Fibroblast of lung (primary cell): ENCODE measurements at regions not wholly inside any gene's neighbourhood (a gene's known extent, or its start where the extent isn't known, plus 50 kb on each side); places are given as distances from the start of the nearest gene placed in this dataset.

ENCODE experiments used
- CTCF ChIP-seq, 2 donors: IDR thresholded peaks in 1 of 2; conservative IDR thresholded peaks in 1 of 2; 1 replicate in 1 of 2; 2 replicates in 1 of 2; pipeline ENCODE4 v1.5.1; 2011 to 2012; ENCODE audit warnings: low read length in 2 of 2, control low read depth in 1 of 2, inconsistent platforms in 1 of 2, low read depth in 1 of 2, mild to moderate bottlenecking in 1 of 2
- EZH2 ChIP-seq: IDR thresholded peaks from 2 replicates; pipeline ENCODE4 v1.5.1; 2012; ENCODE audit warnings: low read length, control low read depth, mild to moderate bottlenecking; ENCODE audit errors: missing control alignments

DNA sequence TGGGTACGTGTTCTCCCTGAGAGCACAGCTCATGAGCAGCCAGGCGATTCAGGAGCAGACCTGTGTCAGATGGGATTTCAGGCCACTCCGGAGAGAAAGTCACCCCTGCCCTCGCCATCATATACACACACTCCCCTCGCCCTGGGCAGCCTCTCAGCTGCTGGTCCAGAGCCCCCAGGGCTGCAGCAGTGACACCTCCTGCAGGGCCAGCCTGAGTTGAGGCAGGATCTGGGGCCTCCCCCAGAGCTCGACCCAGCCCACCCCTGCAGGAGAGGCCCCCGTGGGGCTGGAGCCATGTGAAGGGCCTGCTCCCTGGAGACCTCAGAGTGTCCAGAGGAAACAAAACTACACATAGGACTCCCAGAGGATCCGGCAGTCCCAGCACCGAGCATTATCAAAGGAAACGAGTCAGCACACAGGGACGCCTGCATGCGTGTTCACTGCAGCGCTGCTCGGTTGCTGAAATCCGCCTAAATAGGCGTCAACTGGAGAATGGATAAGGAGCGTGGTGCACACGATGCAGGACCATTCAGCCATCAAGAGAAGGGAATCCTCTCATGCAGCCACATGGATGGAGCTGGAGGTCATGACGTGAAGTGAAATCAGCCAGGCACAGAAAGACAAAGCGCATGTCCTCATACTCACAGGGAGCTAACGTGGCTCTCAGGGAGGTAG lies 104.0 kb downstream of the TNFAIP2 start:
- TF ChIP-seq CTCF (conservative IDR thresholded peaks at IDR 0.05 in 1 of 2, IDR thresholded peaks at IDR 0.05 in 1 of 2; ENCODE audit: low read depth in 1 of 2, low read length in 2 of 2): no peak
- TF ChIP-seq EZH2: no peak
